ENCODE measurements at regions not wholly inside any gene's neighbourhood (a gene's known extent, or its start where the extent isn't known, plus 50 kb on each side); places are given as distances from the start of the nearest gene placed in this dataset.
"Not testable (repeated sequence)": the region's sequence is repeated elsewhere in the genome, so short reads cannot be mapped to it uniquely, and the experiment has no call there.

DNA sequence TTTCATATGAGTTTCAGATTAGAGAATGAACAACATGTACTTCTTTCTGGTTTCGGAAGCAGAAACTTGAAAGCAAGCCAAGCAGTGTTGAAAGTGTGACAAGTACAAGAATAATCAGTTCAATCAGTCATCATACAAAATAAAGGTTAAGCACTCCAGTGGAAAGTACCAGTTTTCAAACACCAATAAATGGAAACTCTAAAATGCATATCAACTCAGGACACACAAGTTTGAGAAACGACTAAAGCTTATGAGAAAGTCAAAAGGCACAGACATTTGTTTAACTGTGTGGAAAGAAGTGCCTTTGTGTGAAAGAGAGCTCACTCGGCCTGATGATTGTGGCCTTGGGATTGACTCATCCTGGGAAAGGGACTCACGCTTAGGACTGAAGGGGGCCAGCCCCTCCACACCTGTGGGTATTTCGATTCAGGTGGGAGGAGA is 60.6 kb upstream of the AKR1C1 start:
- POLR2A ChIA-PET, result no interaction called here
- ATAC-seq, result no peak

DNA sequence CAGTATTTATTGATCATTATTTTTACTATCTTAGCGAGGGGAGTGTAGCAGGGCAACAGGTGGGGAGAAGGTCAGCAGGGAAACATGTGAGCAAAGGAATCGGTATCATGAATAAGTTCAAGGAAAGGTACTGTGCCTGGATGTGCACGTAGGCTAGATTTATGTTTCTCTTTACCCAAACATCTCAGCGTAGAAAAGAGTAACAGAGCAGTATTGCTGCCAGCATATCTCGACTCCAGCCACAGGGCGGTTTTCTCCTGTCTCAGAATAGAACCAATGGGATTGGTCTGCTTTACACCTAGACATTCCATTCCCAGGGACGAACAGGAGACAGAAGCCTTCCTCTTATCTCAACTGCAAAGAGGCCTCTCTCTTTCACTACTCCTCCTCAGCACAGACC is 60.1 kb upstream of the AKR1C1 start:
- H3K27ac Mint-ChIP-seq, H3K36me3 Mint-ChIP-seq, H3K27me3 Mint-ChIP-seq, H3K9me3 Mint-ChIP-seq, H3K4me3 Mint-ChIP-seq, DNase-seq, POLR2A ChIA-PET, ATAC-seq, H3K4me1 Mint-ChIP-seq: not testable (repeated sequence)

More for the DNA sequence above, 60.6 kb upstream of the AKR1C1 start:
- no peak overlapping the region for H3K4me3 Mint-ChIP-seq
- H3K4me1 Mint-ChIP-seq, result no peaks in the 10 kb centered on the region
- no peak for DNase-seq
- peaks cover 0 to 7% (median 0%) of the 10 kb centered on the region in 9 donors for H3K9me3 Mint-ChIP-seq
- peaks cover 0 to 2% (median 0%) of the 10 kb centered on the region in 5 donors for H3K27me3 Mint-ChIP-seq
- no peaks in the 10 kb centered on the region for H3K36me3 Mint-ChIP-seq
- H3K27ac Mint-ChIP-seq, result no peak overlapping the region

DNA sequence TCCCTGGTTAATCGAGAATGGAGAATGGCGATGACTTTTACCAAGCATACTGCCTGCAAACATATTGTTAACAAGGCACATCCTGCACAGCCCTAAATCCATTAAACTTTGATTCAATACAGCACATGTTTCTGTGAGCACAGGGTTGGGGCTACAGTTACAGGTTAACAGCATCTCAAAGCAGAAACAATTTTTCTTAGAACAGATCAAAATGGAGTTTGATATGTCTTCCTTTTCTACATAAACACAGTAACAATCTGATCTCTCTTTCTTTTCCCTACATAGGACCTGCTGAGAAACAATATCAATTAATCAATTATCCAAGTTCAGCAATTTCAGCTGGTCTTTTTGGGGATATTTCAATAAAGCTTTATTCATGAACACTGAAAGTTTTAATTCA is 59.5 kb upstream of the AKR1C1 start:
- H3K9me3 Mint-ChIP-seq, H3K27ac Mint-ChIP-seq, DNase-seq, POLR2A ChIA-PET, ATAC-seq, H3K4me3 Mint-ChIP-seq, H3K36me3 Mint-ChIP-seq, H3K27me3 Mint-ChIP-seq, H3K4me1 Mint-ChIP-seq: not testable (repeated sequence)

DNA sequence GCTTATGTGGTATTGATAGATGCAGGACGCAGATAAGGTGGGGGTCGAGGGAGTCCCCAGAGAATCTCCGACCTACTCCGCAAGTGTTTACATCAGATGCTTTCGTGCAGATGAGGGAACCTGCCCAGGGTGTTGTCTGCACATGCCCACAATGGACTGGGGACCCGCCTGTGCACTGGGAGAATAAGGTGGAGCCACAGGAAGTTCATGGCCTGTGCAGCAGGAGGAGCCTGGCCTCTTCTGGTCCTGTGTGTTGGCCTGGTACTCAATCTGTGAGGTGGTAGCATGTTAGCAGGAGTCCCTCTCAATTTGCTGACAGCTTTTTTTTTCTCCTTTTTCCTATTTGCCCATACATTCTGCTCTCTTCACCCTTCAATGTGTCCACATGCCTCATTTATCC is 54.1 kb upstream of the AKR1C1 start:
- peaks cover 0 to 9% (median 0%) of the 10 kb centered on the region in 5 donors for H3K27me3 Mint-ChIP-seq
- DNase-seq, result no peak
- peaks cover 0 to 7% (median 7%) of the 10 kb centered on the region in 3 donors for H3K36me3 Mint-ChIP-seq
- peak overlapping the region in 1 of 10 donors; percentile 19 for H3K27ac Mint-ChIP-seq
- peaks cover 0 to 5% (median 0%) of the 10 kb centered on the region in 9 donors for H3K9me3 Mint-ChIP-seq
- no peak overlapping the region for H3K4me3 Mint-ChIP-seq
- H3K4me1 Mint-ChIP-seq, result no peaks in the 10 kb centered on the region
- POLR2A ChIA-PET, result no interaction called here
- ATAC-seq, result no peak

Measured in naive thymus-derived CD8-positive, alpha-beta T cell (primary cell).